Lower leg skin (tissue), 4 donors: ENCODE measurements at regions not wholly inside any gene's neighbourhood (a gene's known extent, or its start where the extent isn't known, plus 50 kb on each side); places are given as distances from the start of the nearest gene placed in this dataset.

Experiments used
- DNase-seq, 2 donors: peaks; one replicate each; pipeline ENCODE4 v3.0.0-alpha.2; 2019; ENCODE audit warnings: low spot score in 2 of 2
- H3K4me3 ChIP-seq: fragments of 200-600 bp; sonication (generic); 2 replicates; pipeline ENCODE4 v1.5.1; 2017; ENCODE audit warnings: mild to moderate bottlenecking, low read depth; ENCODE audit not compliant: poor library complexity, severe bottlenecking
- CTCF ChIP-seq, 3 donors: fragments of 450-650 bp; IDR thresholded peaks; one replicate each; pipeline ENCODE4 v1.5.1; 2016; ENCODE audit warnings: antibody characterized with exemption in 3 of 3, mild to moderate bottlenecking in 3 of 3, moderate library complexity in 2 of 3
- POLR2A ChIP-seq, 2 donors: fragments of 450-650 bp; IDR thresholded peaks; one replicate each; pipeline ENCODE4 v1.6.1; 2016 to 2017; ENCODE audit warnings: antibody characterized with exemption in 2 of 2, mild to moderate bottlenecking in 1 of 2, moderate library complexity in 1 of 2
- WGBS, 2 donors: methylation state at CpG; one replicate each; pipeline ENCODE4 v1.1.5; 2018; 5-methylcytosine and 5-hydroxymethylcytosine counted together
- intact Hi-C: fragments of 100-400 bp; cut with DNase I; formaldehyde crosslinking; loops from one replicate; pipeline ENCODE4 v1.15.0; 2023; ENCODE audit warnings: low total_unique reads

- H3K4me3 ChIP-seq, result no peak overlapping the region
- no peak for TF ChIP-seq CTCF (IDR thresholded peaks at IDR 0.05)
- TF ChIP-seq POLR2A (IDR thresholded peaks at IDR 0.05), result no peak
- WGBS, 2 donors, result 75 to 91% methylated on average over 3 of the region's 3 CpGs
- intact Hi-C loops, result no loop called here
- no peak for DNase-seq
Observed at GRCh38 chr3:161555320-161555719, 58.7 kb downstream of the OTOL1 start.

GRCh38 chr3:161556533-161556932 lies 59.9 kb downstream of the OTOL1 start:
- DNase-seq, result no peak

GRCh38 chr3:161556941-161557340 lies 60.3 kb downstream of the OTOL1 start:
- 40 to 48% methylated on average over 1 of the region's 1 CpG for WGBS, 2 donors
- no peak for TF ChIP-seq POLR2A (IDR thresholded peaks at IDR 0.05)
- no peak for TF ChIP-seq CTCF (IDR thresholded peaks at IDR 0.05)
- DNase-seq, result no peak
- intact Hi-C loops, result no loop called here
- no peak overlapping the region for H3K4me3 ChIP-seq

More at GRCh38 chr3:161556533-161556932, 59.9 kb downstream of the OTOL1 start:
- intact Hi-C loops, result no loop called here
- no peak for TF ChIP-seq CTCF (IDR thresholded peaks at IDR 0.05)
- TF ChIP-seq POLR2A (IDR thresholded peaks at IDR 0.05), result no peak
- no peak overlapping the region for H3K4me3 ChIP-seq
- WGBS, 2 donors, result 69 to 78% methylated on average over 3 of the region's 3 CpGs

GRCh38 chr3:161557445-161558150 lies 61.0 kb downstream of the OTOL1 start:
- no peak for TF ChIP-seq CTCF (IDR thresholded peaks at IDR 0.05)
- TF ChIP-seq POLR2A (IDR thresholded peaks at IDR 0.05), result no peak
- no peak for DNase-seq
- no peak overlapping the region for H3K4me3 ChIP-seq
- intact Hi-C loops, result no loop called here
- 56 to 63% methylated on average over 5 of the region's 5 CpGs for WGBS, 2 donors

DNA sequence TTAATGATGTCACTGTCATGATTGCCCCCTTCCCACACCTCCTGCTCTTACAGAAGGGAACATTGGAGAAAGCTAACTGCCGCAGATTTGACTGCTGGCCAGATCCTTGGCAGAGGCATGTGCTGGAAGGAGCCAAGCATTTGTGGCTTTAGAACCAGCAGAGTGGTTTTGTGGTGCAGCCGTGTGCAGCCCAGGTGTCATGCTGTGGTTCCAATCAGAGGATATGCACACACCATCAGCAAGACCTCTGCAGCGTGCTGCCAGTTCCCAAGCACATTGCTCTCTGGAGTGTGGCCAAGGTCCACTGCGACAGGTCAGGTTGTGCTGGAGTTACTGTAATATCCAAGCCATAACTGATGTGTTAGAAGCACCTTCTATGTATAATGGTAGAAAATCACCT lies 61.6 kb downstream of the OTOL1 start:
- TF ChIP-seq CTCF (IDR thresholded peaks at IDR 0.05), result no peak
- no peak for TF ChIP-seq POLR2A (IDR thresholded peaks at IDR 0.05)
- intact Hi-C loops, result no loop called here
- no peak for DNase-seq
- WGBS, 2 donors, result 42 to 43% methylated on average over 4 of the region's 4 CpGs
- no peak overlapping the region for H3K4me3 ChIP-seq
